ENCODE measurements at regions not wholly inside any gene's neighbourhood (a gene's known extent, or its start where the extent isn't known, plus 50 kb on each side); places are given as distances from the start of the nearest gene placed in this dataset.

DNA sequence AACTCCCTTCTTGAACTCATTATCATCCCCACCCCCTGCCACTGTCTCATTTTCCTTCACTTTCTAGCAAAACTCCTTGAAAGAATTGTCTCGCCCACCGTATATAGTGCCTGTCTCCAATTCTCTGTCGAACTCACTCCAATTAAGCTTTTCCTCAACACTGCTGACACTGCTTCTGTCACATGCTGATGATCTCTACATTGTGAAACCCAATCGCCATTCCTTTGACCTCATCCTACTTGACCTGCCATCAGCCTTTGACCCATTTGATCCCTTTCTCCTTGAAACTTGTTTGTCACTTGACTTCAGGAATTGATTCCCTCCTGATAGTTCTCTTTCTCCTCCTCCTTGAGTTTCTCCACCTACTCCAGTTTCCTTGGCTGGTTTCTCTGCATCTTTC, 54.8 kb downstream of the CCDC71L start:
- DNase-seq (ENCODE audit: low read depth): no peak

DNA sequence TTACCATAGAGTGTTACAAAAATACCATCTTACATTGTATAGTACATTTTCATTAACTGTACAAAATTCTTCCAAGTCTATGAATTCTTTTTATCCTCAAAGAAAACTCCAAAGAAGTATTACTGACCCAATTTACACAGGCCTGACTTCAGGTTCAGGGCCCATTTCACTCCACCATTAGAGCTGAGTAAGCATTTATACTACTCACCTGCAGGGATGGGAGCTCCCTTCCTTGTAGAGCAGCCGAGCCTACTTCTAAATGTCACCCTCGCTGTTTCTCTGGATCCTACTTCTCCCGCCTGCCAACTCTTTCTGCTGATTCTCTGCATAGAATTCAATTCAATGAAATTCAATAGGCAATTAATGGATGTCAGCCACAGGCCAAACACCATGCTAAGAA, 56.0 kb downstream of the CCDC71L start:
- no peak for DNase-seq (ENCODE audit: low read depth)

DNA sequence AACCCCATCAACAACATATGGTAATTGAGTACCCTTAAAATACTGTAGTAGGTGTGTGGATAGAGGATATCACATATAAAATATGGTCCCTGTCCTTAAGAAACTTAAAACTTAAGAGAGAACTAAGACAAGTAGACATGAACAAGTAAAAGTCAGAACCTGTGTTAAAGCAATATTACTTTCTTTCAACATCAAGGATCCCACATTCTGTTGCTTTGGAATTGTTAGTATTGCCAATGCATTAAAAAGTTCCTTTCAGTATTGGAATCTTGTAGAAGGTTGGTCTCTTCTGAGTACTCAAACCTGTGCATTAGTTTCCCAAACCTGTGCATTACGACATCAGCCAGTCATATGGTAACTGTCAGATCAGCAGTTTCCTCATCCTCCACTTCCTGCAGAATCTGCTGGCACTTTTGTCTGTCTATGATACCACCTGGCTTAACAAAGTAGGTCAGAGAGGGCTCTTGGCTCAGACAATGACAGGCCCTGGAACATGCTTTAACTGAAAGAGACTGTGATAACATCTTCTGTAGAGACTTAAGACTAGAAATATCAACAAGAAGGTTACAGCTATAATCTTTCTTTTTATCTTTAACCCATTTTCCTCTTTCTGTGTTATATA, 56.5 kb downstream of the CCDC71L start:
- DNase-seq (ENCODE audit: low read depth): no peak

DNA sequence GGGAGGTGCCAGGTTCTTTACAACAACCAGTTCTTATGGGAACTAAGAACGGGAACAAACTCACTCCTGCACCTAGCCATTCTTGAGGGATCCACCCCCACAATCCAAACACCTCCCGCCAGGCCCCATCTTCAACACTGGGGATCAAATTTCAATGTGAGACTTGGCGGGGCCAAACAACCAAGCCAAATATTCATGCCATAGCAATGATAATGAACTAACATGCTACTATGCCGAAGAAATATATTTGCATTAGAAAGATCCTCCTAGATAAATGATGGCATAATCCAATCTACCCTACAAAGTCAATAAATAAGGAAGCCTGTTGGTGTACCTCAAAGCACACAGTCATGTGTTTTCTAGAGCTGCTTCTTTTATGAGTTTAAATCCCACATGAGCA, 57.6 kb downstream of the CCDC71L start:
- DNase-seq (ENCODE audit: low read depth): no peak

DNA sequence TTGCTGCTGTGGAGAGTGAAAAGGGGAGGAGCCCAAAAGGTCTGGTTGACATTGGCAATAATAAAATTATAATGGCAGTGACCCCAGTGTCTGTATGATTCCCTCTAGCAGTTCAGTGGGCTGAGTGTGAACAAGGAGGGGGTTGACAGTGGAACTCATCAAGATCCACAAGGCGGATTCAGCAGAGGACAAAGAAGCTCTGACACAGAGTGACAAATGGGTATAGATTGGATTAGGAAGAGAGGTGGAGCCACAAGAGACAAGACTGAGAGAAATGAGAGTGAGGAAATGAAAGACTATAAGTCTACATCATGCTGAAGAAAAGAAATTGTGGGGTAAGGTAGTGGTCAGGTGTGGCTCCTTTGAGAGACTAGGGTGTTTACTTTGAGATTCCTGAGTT, 58.9 kb downstream of the CCDC71L start:
- no peak for DNase-seq (ENCODE audit: low read depth)

- DNase-seq (ENCODE audit: low read depth): no peak
Observed at GRCh38 chr7:106600569-106601373, 60.2 kb downstream of the CCDC71L start.

DNA sequence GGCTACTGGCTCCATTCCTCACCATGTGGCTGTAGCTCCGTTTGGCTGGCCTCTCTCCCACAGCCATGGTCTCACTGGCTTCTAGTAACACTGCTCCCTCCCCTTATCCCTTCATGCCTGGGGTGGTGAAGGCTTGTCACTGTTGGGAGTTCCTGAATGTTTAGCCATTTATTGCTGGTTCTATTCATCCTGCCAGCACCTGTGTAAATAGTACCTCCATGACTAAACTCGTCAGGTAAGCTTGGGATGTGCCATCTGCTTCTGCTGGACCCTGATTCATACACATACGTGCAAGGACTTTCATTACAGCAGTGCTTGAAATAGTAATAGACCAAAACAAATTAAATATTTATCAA, 61.6 kb downstream of the CCDC71L start:
- DNase-seq (ENCODE audit: low read depth): no peak

DNA sequence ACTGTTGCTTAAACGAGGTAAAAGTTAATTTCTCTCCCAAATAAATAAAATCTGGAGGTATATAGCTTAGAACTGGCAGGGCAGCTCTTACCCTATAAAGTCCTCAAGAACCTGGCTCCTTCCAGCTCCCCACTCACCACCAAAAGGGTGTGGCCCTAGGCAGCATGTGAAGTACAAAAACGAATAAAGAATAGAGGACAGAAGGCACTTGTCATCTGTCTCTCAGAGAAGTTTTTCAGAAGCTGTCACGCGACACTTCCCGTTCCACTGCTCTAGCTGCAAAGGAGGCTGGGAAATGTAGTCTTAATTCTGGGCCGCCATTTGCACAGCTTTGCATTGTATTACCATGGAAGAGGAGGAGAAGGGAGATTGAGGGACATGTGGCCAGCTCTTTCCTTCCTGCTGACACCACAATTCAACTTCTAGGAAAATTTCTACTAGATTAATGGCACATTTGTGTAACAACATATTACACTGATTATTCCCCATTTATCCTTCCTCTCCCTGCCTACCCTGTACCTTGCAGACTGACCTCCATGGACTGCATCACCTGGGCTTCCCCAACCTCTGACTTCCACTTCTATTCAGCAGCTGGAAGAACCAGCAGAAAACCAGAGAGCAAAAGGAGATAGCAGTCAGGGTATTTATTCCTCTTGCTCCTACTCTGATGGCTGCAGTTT, 62.2 kb downstream of the CCDC71L start:
- DNase-seq (ENCODE audit: low read depth): no peak

- no peak for DNase-seq (ENCODE audit: low read depth)
Observed at GRCh38 chr7:106597751-106598546, 63.0 kb downstream of the CCDC71L start.

DNA sequence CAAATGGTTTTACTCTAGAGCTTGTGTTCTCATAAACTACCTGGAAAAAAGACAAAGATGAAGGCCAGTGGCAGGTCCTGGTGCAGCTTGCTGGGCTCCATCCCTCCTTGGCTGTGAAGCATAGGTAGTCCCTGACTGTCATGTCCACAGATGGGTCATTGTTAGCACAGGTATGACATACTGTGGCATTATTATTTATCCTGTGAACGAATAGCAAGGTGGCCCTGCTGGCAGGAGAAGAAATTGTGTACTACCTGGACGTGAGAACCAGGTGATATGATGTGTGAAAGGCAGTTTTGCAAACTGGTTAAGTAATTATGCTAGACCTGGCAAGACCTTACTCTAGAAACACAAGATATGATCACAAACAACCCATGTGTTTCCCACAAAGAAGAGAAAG, 63.9 kb downstream of the CCDC71L start:
- DNase-seq (ENCODE audit: low read depth): no peak

DNA sequence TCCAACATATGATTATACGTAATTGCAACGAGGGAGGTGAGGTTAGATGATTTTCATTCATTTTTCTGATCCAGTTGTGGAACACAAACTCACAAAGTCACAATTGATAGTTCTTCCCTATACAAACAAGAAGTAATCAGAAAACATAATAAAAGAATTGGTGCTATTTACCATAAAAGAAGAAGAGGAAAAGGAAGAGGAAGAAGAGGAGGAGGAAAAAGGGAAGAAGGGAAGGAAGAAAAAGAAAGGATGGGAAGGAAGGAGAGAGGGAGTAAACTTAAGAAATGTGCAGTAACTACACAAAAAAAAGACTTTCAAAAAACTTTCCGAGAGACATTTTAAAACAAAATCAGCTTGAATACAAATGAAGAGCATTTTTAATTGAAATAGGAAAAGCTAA, 65.0 kb downstream of the CCDC71L start:
- no peak for DNase-seq (ENCODE audit: low read depth)

GRCh38 chr7:106593028-106593417, 67.9 kb downstream of the CCDC71L start:
- no peak for DNase-seq (ENCODE audit: low read depth)

DNA sequence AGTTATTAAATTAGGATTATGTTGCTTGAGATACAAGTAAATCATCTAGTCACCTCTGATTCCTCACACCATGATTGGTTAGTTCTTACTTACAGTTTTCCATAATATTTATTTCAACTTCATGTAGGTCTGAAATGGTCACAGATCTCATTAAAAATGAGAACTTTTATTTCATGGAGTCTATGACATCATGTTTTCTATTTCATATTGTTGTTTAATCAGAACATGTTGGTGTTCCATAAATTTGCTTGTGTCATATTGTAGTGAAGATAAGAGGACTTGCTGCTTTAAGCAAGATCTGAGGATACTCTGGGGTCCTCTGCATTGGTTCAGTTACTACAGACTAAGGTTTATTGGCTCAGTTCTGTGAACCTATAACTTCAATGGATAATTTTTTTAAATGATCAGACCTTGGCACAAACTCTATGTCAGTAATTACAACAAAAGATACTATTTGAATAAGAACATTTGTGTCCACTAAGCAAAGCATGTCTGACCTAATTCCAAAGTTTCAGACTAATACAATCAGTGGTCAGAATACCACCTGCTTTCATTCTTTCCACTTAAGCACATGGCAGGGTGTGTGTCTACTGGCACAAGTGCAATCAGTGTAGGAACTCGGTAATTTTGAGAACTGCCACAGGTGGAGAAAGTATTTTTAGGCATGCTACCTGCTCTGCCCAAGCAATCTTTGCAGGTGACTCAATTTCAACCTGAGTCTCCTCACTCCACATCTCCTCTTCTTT, 68.5 kb downstream of the CCDC71L start:
- no peak for DNase-seq (ENCODE audit: low read depth)

DNA sequence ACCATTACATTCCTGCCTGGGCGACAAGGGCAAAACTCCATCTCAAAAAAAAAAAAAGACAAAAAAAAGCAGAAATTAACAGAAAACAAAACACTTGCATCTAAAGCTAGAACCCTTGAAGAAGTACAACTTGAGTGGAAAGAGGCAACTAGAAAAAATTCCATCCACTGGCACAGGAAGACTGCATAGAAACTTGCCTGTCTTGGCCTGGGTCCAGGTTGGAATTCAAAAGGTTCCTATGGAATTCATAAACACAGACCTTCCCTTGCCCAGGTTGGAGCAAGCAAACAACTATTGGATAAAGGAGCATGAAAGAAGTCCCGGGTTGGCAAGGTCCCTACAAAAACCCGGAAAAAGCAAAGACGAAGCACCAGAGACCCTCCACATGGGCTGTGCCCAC, 69.8 kb downstream of the CCDC71L start:
- no peak for DNase-seq (ENCODE audit: low read depth)

DNA sequence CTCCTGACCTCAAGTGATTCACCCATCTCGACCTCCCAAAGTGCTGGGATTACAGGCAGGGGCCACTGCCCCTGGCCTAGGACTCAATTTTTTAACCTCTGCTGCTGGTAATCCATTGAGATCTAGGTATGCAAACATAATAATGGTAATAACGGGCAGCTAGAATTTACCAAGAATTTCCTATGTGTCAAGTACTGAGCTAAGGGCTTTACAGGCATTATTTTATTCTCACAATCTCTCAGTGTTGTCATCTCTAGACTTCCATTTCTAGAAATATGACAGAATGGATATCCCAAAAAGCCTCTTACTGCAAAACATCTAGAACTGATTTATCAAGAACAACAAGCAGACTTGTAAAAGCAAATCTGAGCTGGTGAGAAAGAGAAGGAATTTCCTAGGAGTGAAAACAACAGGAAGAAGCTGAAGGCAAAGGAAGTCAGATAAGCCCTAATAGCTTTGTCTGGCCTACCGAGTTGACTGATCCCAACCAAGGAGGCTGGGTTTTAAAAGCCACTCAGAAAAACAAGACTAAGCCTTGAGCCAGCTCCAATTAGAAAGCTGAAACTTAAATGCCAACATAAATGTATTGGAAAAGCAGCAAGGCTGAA, 70.6 kb downstream of the CCDC71L start:
- no peak for DNase-seq (ENCODE audit: low read depth)

DNA sequence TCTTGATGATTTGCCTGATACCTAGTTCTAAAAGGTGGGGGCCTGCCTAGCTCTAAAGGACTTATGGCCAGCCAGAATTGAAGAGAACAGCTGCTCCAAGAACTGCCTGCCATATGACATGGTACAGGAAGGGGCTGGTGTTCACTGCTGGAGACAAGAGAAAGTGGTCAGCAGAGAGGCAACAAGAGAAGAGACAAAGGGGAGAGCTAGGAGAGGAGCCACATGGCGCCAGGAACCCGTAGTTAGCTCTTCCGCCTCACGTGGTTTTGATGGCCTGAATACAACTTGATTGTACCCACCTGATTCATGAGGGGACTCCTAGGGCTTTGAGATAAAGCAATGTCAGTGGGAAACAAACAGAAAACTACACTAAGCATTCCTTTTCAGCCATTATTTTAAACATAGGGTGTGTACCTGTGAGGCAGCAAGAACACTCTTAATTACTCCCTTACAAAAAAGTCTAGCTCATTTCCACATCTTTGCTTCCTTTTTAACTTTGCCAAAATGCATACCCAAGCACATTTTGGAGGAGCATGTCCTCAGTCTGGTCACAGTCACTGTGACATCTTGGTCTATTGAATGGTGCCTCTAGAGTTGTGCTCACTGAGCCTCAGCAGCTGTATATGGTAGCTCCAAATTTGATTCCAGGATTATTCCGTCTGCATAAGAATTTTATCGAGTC, 71.6 kb downstream of the CCDC71L start:
- DNase-seq (ENCODE audit: low read depth): no peak

GRCh38 chr7:106588422-106589197, 72.3 kb downstream of the CCDC71L start:
- no peak for DNase-seq (ENCODE audit: low read depth)

- DNase-seq (ENCODE audit: low read depth): no peak
Observed at GRCh38 chr7:106584914-106585759, 75.8 kb downstream of the CCDC71L start.

Data from HS-5 (cell line).